Activated effector memory CD4-positive, alpha-beta T cell treated with Interleukin-2 at 50 U/mL for 16 hours (primary cell): ENCODE measurements at regions not wholly inside any gene's neighbourhood (a gene's known extent, or its start where the extent isn't known, plus 50 kb on each side); places are given as distances from the start of the nearest gene placed in this dataset.
"Not testable (repeated sequence)": the region's sequence is repeated elsewhere in the genome, so short reads cannot be mapped to it uniquely, and the experiment has no call there.

Experiments used
- DNase-seq: peaks from one replicate; pipeline ENCODE4 v3.0.0-alpha.2; 2020

- DNase-seq, result peak; percentile 37
These were observed 51.2 kb upstream of the CARD11 start for GRCh38 chr7:3094701-3095445.

DNA sequence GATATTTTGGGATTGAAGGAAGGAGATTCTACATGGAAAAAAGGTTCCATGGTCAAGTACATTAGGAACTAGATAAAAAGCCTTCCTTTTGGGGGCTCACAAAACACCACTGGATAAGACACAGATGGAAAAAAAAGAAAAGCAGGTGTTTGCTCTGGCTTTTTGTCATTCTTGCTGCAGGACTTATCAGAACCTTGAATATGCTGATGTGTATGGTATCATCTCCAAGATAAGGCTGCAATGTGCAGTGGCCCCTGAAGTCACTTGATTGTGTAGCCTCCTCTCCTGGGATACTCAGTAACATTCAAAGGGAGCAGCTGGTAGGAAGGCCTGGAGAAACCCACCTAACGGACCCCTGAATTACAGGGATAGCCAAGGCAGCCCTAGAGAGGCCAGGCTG lies 54.1 kb upstream of the CARD11 start:
- DNase-seq, result no peak

- DNase-seq, result no peak
These were observed 58.5 kb upstream of the CARD11 start for GRCh38 chr7:3102159-3102558.

DNA sequence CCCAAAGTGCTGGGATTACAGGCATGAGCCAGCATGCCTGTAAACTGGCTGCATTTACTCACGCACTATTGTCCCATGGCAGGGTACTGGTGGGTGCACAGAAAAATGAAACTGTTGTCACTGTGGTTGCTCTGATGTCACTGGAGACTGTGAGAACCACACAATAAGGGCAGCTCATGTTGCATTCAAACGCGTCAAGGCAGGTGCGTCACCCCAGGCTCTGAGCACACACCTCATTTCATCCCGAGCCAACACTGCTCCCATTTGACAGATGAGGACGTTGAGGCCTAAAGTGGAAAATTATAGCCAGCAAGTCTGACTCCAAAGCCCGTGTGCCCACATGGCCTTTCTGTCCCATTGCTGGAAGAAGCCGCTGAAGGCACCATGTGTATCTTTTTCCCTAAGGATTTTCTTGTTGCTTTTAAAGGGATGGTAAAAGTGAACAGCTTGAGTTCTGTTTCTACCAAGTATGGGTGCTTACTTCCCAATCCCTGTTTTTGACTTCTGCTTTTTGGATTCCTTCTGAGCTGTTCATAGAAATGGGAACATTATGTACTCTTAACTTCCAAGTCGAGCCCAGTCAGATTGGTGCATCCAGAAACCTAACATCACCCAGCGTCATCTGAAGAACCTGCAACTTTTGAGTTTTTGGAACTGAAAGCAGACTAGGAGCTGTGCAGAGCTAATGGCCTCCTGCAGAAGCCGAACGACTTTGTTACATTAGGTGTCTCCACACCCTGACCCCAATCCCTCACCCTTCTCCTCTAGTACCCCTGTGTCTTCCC lies 60.1 kb upstream of the CARD11 start:
- DNase-seq, result no peak

DNA sequence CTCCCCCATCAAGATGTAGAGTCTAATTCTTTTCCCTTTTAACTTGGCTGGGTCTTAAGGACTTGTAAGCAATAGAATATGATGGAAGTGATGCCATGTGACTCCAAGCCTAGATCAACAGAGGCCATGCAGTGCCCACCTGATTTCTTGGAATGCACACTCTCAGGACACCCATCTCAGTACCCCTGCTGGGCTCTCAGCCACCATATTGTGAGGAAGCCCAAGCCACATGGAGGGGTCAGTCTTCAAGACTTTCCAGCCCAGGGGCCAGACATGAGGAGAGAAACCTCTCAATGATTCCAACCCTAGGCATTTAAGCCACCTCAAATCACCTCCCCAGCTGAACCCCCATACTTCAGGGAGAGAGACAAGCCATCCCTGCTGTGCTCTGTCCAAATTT lies 62.2 kb upstream of the CARD11 start:
- no peak for DNase-seq

DNA sequence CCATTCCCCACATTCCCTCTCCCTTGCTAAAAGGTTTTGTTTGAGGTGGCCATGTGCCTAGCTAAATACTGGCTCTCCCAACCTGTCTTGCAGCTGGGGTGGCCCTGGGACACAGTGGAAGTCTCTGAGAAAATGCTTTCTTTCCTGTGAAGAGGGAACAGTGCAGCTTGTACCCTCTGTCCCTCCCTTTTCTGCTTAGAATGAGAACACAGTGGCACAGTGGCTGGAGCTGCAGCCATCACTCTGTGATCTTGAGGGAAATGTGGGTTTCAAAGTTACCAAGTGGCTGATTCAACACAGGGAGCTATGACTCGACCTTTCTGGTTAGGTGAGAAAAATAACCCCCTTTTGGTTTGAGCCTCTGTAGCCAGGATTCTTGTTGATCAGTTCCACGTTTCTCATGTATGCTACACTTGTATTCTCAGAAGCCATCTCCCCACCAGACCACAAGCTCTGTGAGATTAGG lies 62.7 kb upstream of the CARD11 start:
- no peak for DNase-seq

GRCh38 chr7:3107228-3107763 lies 63.6 kb upstream of the CARD11 start:
- no peak for DNase-seq

GRCh38 chr7:3107889-3108570 lies 64.4 kb upstream of the CARD11 start:
- no peak for DNase-seq

- DNase-seq, result no peak
These were observed 65.7 kb upstream of the CARD11 start for GRCh38 chr7:3109311-3109915.

GRCh38 chr7:3112479-3113134 lies 68.9 kb upstream of the CARD11 start:
- peak; percentile 12 for DNase-seq

- no peak for DNase-seq
These were observed 71.2 kb upstream of the CARD11 start for GRCh38 chr7:3114917-3115316.

- DNase-seq, result no peak
These were observed 73.4 kb upstream of the CARD11 start for GRCh38 chr7:3117081-3117480.

DNA sequence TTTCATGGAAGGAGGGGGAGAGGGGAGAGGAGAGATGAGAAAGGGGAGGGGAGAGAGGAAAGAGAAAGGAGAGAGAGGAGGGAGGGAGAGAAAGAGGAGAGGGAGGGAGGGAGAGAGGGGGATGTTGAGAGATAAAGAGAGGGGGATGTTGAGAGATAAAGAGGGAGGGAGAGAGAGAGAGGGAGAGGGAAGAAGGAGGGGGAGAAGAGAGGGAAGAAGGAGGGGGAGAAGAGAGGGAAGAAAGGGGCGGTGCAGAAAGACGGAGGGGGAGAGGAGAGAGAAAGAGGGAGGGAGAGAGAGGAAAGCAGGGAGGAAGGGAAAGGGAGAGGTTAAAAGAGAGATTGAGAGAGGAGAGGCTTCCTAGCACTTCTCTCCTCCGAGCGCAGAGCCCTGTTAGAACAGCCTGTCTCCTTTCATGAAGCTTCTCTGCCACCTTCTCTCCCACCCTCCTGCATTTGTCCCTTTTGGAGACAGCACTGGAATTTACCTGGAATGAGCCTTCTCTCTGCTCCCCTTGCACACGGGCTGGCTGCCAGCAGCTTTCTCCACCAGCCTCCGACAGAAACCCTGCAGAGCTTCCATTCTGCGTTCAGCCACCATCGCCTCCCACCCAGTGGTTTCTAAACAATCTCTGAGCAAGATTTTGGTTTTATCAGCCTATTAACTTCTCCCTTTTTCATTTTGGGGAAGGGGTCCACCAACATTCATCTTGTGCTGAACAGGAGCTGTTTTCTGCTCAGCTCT lies 74.0 kb upstream of the CARD11 start:
- no peak for DNase-seq

- DNase-seq, result not testable (repeated sequence)
These were observed 75.8 kb upstream of the CARD11 start for GRCh38 chr7:3119352-3119927.

- no peak for DNase-seq
These were observed 76.3 kb upstream of the CARD11 start for GRCh38 chr7:3119963-3120362.

DNA sequence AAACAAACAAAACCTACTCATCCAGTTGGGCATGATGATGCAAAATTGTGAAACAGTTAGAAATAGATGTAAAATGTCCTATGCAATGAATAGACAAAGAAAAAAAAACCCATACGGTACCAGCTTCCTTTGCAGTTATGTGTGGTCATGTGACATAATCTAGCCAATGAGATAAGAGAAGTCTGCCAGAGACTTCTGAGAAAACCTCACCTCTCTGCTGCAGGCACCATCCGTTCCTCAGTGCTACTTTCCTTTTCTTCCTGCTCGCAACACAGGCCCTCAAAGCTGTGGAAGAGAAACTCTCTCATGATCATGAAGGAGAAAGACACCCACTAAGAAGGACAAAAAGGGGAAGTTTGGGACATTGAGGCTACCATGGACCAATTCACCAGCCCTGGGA lies 76.8 kb upstream of the CARD11 start:
- DNase-seq, result no peak

DNA sequence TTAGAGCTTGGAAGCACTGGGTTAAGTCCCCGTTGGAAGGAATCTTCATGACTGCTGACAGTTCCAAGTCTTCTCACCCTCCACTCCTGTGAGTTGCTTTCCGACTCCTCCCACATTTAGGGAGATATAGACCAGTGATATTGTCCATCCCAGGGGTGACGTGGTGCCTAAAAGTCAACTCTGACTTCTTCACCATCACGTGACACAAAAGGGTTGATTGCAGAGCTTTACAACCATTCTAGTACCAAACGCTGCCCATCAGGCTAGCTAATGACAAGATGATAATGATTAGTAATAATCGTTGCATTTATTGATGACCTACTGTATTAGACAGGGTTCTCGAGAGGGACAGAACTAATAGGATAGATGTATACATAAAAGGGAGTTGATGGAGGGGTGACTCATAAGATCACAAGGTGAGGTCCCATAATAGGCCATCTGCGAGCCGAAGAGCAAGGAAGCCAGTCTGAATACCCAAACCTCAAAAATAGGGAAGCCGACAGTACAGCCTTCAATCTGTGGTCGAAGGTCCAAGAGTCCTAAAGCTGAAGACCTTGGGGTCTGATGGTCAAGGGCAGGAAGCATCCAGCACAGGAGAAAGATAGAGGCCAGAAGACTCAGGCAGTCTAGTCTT lies 85.3 kb upstream of the CARD11 start:
- DNase-seq, result no peak

GRCh38 chr7:3133811-3134385 lies 90.2 kb upstream of the CARD11 start:
- DNase-seq, result no peak

DNA sequence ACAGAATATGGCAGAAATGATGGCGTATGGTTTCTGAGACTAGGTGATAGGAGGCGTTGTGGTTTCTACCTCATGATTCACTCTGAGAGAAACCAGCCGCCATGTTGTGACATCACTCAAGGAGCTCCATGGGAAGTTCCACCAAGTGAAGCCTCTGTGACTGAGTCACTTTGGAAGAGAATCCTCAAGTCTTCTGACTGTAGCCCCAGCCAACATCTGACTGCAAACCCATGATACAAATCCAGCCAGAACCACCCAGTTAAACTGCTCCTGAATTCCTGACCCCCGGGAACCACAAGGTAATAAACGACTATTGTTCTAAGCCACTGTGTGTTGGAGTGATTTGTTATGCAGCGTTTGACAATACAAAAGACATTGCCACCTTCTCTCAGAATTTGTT lies 91.1 kb upstream of the CARD11 start:
- no peak for DNase-seq

DNA sequence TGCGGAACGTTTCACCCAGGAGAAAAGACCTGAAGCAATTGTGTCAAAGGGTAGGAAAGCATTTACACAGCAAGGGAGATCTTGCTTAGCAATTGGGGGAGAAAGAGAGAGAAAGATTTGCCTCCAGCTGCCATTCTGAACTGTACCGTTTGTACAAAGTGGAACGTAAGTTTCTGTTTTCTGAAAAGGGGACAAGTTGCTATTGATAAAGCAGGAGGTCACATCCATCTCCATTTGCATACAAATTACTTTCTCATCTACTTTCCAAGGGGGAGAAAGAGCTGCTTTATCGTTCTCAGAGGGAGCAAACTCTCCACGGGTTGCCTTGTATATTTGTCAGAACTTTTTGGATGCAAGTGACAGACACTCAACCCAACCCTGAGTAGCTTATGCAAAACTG lies 92.0 kb upstream of the CARD11 start:
- no peak for DNase-seq

DNA sequence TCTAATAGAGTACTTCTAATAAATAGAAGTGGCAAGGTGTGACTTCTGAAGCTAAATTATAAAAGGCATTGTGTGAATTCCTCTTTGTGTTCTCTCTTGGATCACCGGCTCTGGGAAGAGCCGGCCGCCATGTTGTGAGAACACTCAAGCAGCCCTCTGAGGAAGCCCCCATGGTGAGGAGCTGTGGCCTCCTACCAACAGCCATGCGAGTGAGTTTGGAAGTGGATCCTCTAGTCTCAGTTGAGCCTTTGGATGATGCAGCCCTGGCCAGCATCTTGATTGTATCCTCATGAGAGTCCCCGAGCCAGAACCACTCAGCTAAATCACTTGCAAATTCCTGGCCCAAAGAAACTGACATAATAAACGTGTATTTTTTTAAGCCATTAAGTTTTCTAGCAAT lies 94.5 kb upstream of the CARD11 start:
- DNase-seq, result no peak
